Skin of body (tissue), 1 donor: ENCODE measurements at regions not wholly inside any gene's neighbourhood (a gene's known extent, or its start where the extent isn't known, plus 50 kb on each side); places are given as distances from the start of the nearest gene placed in this dataset.

Experiments
- DNase-seq: peaks from one replicate; lab custom pipeline; 2025; lab: John Stamatoyannopoulos, UW

DNA sequence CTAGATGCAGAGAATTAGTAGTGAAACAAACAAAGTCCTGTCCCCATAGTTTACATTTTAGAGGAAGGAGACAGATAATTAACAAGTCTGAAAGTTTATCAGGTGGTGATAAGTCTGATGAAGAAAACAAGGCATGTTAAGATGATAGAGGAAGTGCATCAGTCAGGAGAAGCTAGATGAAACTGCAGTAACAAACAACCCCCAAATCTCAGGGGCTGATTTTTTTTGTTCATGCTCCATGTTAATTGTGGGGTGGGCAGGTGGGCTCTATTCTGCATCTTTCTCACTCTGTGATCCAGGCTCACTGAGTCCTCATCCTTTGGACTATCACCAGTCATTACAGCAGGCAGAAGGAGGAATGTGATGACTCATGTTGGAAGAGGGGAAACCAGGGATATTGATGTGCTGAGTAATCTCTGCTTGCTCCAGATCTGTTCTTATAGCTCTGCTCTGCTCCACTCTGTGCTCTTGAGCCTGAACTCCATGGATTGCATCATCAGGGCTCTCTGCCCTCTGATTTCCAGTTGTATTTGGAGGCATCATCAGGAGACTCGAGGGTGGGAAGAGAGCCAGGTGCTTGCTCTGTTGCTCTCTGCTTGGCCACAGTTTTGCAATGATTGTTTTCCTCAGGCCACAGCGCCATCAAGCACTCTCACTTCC is 166.9 kb downstream of the IER5 start:
- DNase-seq: no peak

DNA sequence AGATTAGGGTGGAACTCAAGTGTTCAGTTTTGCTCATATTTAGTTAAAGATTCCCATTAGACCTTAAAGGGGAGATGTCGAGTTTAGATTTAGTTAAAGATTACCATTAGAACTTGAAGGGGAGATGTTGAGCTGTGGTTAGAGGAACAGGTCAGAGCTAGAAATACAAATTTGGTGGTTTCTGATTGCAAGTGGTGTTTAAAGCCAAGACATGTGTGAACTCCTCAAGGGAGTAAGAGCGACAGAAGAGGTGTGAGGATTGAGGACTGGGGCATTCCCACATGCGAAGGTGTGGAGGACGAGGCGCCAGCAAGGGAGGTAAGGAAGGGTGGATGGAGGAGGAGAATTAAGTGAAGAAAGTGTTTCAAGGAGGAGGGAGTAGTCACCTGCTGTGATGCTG is 168.6 kb downstream of the IER5 start:
- DNase-seq: no peak

DNA sequence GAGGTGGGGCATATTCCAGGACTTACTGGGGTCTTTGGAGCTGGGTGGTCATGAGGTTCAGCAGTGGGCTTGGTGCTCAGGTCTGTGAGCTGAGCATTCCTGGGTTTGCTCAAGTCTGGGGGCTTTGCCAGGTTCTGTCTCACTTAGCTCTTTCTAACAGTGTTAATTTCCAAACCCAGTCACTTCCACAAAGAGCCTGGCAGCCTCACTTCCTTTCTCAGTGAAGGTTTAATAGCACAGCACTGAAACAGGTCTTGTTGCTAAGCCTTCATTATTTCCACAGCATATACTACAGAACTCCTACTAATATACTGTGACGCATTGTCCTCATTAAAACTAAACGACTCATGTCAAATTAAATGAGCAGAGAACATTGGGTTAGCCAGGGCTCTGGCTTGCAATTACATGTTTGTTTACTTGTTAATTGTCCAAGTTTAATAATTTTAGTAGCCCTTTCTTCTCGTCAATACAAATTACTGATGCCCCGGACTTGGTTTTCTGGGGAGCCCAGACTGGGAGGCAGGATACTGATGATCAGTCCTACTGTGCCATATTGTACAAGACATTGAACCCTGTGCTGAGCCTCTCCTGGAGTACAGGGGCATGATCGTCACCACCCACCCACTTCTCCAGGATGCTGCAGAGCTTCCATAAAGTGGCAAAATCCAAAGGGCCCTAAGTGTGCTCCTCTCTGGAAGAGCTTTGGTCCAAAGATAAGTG is 170.7 kb downstream of the IER5 start:
- DNase-seq: no peak

DNA sequence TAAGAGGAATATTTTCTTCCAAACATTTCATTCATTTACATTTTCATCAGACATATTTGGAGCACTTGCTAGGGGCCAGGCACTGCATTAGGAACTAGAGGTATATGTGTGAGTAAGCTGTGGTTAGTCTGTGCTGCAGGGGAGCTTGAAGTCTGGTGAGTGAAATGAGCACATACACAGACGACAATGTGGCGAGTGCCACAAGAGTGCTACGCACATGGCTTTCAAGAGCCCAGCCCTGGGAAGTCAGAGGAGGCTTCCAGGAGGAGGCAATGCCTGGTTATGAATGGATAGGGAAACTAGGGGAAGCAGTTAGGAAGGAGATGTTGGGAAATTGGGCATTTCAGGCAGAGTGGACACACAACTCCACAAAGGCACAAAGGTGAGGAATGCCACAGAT is 171.8 kb downstream of the IER5 start:
- no peak for DNase-seq

DNA sequence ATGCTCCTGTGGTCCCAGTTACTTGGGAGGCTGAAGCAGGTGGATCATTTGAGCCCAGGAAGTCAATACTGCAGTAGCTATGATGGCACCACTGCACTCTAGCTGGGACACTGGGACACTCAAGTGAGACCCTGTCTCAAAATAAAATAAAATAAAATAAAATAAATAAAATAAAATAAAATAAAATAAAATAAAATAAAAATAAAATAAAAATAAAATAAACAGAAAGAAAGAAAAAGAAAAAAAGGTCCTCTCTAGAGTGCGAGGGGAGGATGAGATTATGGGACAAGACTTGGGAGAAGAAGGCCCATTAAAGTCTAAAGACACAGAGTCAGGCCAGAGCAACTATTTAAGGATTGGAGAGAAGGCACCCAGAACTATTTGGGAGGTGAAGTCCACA is 172.5 kb downstream of the IER5 start:
- no peak for DNase-seq

DNA sequence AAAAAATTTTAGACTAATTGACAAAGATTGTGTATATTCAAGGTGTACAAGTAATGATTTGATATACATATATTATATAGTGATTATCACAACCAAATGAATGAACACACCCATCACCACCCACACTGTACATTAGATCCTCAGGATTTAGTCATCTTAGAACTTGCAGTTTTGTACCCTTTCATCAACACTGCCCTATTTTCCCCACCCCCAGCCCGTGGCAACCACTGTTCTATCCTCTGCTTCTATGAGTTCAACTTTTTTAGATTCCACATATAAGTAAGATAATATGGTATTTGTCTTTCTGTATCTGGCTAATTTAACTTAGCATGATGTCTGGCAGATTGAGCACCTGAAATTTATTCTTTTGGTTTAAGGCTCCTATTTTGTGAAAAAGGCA is 173.6 kb downstream of the IER5 start:
- no peak for DNase-seq

DNA sequence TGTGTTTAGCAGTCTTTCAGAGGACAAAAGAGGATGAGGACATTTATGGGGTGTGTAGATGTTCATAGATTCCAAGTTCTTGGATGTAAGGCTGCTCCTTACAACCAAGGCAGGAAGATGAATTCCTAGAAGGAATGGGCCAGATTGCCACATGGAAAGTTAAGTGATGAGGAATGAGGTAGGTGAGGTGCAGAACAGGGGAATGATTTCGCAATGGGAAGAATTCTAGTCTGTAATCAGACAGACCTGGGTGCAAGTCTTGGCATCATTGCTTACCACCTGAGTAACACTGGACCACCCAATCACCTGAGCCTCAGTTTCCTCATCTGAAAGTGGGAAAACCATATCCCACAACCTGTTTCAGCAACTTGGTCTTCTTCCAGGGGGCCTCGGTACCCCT is 174.9 kb downstream of the IER5 start:
- DNase-seq: no peak

DNA sequence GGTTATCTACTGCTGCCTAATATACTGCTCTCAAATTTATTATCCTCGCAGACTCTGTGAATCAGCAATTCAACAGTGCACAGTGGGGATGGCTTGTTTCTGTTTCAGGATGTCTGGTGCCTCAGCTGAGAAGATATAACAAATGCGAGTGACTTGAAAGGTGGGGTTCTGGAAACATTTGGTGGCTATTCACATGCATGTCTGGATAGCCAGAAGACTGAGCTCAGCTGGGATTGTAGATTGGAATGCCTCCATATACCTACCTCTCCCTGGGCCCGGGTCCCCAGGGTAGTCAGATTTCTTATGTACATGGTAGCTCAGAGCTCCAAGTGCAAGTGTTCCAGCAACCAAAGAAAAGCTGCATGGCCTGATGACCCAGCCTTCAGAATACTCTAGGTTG is 176.3 kb downstream of the IER5 start:
- no peak for DNase-seq

DNA sequence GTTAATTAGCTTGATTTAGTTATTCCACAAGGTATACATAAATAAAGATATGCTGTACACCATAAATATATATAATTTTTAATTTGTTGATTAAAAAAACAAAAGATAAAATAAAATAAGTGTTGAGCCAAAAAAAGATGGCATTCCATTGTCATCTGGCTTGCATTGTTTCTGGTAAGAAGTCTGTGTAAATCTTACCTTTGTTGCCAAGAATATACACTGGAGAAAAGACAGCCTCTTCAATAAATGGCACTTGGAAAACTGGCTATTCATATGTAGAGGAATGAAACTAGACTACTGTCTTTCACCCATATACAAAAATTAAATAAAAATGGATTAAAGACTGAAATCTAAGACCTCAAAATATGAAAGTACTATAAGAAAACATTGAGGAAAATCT is 196.5 kb downstream of the IER5 start:
- no peak for DNase-seq

DNA sequence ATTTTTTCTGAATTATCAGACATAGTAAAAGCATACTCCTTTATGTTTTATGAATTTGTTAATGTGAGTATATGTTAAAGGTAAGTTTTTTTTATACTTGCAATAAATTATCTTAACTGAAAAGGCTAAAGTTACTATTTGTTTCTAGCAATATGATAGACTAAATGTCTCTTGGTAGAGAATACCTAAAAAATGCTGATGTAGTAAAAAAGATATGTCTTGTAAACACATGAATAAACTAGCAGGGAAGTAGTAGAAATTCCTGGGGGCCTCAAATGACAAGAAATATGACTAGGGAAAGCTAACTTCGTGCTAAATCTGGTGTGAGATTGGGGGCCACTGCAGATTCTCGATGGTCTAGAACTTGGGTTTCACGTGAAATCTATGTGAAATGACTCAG is 188.1 kb upstream of the CACNA1E start:
- DNase-seq: no peak

DNA sequence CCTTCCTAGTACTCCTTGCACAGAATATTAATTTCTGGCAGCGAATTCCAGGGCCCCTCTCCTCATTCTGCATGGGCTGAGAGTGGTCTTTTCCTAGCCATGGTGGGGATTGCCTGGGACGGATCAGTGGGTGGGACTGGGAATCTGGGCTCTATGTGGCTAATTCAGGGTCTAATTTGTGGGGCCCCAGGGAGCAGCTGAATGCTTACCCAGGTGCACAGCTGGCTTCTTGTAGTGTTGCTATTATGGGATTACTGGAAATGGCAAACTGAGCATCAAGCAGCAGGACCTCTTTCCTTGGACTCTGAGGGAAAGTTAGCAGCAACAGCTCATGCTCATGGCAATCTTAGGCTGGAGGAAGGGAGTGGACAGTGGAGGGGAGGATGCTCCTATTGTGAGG is 187.1 kb upstream of the CACNA1E start:
- DNase-seq: no peak

DNA sequence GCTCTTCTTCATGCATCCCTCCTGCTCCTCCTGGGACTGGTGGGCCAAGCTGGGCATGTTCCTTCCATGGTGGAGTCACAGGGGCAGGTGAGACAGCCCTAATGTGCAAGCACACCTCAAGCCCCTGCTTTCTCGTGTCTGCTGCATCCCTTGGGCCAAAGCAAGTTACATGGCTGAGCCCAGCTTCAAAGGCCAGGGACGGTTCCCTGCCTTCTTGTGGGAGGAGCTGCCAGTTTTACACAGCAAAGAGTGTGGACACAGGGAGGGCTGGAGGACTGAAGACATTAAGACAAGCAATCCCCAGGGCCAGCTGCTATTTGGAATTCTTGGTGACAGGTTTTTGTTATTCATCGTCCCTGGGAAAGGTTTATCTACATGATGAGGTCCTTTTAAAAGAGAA is 175.2 kb upstream of the CACNA1E start:
- no peak for DNase-seq

DNA sequence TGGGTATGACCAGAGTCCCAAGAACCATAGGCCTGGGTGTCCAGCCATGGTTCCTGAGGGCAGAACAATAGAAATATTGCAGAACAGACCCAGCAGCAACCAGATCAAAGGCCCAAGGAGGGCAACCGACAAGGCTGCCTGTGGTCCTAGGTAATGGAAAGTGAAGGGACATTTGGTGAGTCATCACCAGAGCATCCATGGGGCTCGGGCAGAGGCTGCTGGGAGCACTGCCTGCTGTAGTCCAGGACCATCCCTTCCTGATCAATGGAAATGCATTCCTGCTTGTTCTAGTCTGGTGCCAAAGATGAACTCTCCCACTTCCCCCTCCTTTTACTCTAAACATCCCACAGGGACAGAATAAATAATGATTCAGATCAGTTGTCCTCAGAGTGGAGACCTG is 172.8 kb upstream of the CACNA1E start:
- DNase-seq: no peak

DNA sequence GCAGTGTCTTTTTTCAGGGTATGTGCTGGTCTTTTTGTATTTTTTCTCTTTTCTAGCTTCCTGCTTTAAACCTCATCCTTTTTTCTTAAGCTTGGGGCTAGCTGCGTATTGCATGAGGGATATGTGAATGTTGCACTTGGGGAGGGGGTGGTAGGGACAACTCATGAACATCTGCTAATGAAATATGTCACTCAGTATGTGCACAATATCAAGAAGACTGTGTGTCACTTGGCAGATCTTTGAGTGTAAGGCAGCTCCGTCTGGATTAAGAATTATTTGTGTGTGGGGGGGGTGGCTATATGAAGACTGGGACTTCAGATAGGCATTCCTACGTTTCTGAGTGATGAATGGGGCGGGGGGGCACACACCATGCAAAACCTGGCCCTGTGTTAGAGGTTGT is 170.4 kb upstream of the CACNA1E start:
- DNase-seq: no peak

DNA sequence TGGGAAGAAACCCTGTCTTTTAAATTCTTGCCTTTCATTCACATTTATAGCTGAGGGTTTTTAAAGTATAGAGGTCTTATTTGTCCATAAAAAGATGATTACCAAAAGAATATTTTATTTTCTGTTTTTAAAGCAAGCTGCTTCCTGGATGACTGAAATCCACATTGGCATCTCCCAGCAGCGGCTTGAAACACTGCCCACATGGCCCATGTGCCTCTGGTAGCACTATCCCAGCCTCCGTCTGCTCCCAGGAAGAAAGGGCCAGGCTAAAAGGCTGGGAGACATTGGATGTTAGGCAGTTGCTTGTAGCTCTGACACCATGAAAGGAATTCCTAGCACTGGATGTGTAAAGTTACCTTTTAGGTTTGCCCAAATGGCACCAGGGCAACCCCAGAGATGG is 169.9 kb upstream of the CACNA1E start:
- no peak for DNase-seq

DNA sequence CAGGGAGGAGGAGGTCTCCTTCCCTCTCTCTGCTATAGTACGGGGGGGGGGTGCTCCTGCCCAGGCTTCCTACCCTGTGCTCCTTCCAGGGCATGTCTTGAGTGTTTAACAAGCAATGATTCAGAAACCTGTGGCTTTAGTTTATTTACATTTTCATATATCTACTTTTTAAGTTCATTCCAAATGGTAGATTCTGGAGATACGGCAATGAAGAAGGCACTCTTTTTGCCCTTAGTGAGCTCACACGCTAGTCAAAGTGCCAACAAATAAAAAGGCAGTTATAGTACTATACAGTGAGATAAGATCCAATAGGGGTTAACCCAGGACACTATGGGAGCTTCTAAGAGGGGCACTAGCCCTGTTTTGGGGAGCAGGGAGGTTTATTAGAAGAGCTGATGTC is 169.3 kb upstream of the CACNA1E start:
- DNase-seq: no peak

DNA sequence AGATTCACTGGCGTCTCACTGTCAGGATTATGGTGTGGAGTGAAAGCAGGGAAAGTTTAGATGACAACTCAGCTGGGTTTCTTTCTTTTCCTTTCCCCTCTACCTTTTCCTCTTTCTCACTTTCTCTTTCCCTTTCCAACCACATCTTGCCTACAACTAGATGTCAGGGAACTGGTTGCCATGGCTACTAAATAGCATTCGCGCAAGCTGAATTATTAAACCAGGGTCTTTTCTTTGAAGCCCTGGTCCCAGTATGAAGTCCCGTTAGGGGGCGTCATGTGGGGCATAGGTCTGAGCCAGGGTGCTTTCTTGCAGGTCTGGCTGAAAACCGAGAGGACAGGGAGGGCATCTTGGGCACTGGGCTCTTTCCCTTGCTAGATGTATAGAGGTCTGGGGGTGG is 168.4 kb upstream of the CACNA1E start:
- no peak for DNase-seq

DNA sequence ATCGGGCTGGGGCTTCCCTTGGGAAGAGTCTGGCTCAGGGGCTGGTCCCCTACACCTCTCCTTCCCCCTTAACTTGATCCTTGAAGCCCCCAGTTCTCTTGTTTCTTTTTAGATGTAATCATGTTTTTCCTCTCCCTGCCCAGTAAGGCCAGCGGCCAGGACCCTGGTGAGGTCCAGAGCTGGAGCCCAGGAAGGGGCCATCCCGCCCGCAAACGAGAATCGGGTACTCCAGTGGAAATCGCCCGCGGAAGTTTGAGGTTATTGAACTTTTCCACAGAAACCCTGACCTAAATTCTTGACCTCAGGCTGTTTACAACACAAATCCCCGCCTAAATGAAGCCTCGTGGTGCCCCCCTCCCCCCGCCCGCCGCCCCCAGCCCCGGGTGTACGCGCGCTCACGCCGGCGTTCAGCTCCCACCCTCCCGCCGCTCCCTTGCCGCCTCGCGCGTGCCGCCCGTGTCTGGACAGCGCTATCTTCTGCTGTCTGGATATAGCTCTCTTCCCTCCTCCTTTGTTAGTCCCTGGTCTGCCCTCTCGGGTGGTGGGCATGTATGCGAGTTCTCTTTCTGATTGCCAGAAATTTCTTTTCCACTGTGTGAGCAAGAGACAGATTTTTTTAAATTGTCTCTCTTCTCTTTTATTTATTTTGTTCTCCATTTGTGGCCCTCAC is 165.9 kb upstream of the CACNA1E start:
- DNase-seq: no peak

DNA sequence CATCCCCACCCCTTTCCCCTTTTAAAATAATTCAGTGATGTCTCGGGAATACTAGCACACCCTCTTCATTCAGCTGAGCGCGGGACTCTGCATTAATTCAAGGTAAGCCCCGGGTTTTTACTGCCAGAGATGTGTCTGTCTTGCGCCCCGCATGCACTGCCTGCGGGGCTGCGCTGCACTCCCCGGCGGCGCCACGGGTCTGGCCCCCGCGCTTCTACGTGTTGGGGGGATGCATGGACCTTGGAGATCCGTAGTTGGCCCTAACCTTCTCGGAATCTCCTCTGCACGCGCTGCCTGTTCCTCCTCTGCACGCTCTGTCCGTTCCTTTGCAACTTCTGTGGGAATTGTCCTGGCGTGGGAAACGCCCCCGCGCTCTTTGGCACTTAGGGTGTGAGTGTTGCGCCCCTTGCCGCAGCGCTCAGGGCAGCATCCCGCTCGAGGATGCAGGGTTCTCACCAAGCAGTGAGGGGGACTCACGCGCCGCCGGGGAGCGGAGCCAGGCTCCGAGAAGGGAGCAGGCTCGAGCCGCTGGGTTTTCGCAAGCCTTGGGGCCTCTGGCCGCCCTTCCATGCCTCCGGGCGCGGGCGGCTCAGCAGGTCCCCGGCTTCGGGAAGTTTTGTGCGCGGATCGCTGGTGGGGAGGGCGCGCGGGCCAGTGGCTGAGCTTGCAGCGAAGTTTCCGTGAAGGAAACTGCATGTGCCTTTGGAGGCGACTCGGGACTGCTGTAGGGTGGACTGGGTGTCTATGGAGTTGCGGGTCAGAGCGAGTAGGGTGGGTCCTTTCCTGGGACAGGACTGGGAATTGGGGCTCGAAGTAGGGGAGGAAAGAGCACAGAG is 165.1 kb upstream of the CACNA1E start:
- no peak for DNase-seq

DNA sequence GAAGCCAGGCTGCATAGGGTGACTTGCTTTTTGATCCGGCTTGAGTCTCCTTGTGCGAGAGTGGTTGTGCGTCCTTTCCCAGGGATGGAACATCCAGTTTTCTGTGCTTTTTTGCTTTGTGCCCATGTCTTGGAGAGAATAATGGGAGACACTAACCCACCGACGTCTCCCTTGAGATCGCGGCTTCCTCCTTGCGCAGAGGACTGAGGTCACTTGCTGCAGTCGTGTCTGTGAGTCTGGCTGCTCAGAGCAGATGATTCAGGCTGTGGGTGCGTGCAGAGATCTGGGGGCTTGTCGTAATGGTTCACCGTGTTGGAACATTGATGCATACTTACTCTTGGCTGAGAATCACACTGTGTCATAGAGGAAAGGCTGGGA is 164.5 kb upstream of the CACNA1E start:
- DNase-seq: no peak

DNA sequence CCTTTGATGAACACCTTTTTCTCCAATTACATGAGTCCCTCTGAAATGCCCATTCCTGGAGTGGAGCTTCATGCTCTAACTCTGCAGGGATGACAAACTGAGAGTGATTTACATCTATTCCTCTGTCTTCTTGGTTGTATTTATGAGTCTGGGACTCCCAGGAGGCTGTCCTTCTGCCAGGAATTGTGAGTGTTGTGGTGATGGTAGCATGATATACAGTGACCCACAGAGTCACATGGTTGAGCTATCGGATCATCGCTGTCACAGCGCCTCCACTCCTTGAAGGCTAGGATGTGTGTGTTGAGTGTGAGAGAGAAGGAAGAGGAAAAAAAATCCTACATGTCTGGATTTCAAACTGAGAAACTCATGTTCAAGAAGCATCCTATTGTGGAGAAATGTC is 163.4 kb upstream of the CACNA1E start:
- DNase-seq: no peak
